Colonic mucosa (tissue), 4 donors: ENCODE measurements at regions not wholly inside any gene's neighbourhood (a gene's known extent, or its start where the extent isn't known, plus 50 kb on each side); places are given as distances from the start of the nearest gene placed in this dataset.

Source experiments
- DNase-seq: peaks from one replicate; pipeline ENCODE4 v3.0.0-alpha.2; 2020
- H3K27ac ChIP-seq: fragments of 200-600 bp; one replicate; pipeline ENCODE4 v1.8.0; 2021
- H3K27me3 ChIP-seq: fragments of 200-600 bp; one replicate; pipeline ENCODE4 v1.8.0; 2021
- H3K36me3 ChIP-seq: fragments of 200-600 bp; one replicate; pipeline ENCODE4 v1.8.0; 2021
- H3K4me1 ChIP-seq: fragments of 200-600 bp; one replicate; pipeline ENCODE4 v1.8.0; 2021; ENCODE audit warnings: mild to moderate bottlenecking
- H3K4me3 ChIP-seq: fragments of 200-600 bp; one replicate; pipeline ENCODE4 v1.8.0; 2021
- H3K9ac ChIP-seq, 2 donors: one replicate each; pipeline ENCODE4 v1.7.0; 2013; ENCODE audit warnings: control low read depth in 2 of 2, low read depth in 2 of 2, low read length in 2 of 2
- H3K9me3 ChIP-seq: fragments of 200-600 bp; one replicate; pipeline ENCODE4 v1.8.0; 2021
- CTCF ChIP-seq: fragments of 200-600 bp; IDR thresholded peaks from one replicate; pipeline ENCODE4 v1.8.0; 2022; ENCODE audit warnings: antibody characterized with exemption, mild to moderate bottlenecking
- intact Hi-C: fragments of 100-400 bp; cut with DNase I; formaldehyde crosslinking; loops from one replicate; pipeline ENCODE4 v1.14.1; 2022
- donor health status: healthy.
- donor health status: DM: no; HTN: no; CAD: no.
- donor health status: DM: no; HTN: no; CAD: no.

GRCh38 chr16:66315210-66315825 lies 51.2 kb upstream of the CDH5 start:
- no peak overlapping the region for H3K27ac ChIP-seq
- no peaks in the 10 kb centered on the region for H3K9me3 ChIP-seq
- no peak overlapping the region for H3K4me3 ChIP-seq
- no peaks in the 10 kb centered on the region for H3K4me1 ChIP-seq
- peak; percentile 60 for DNase-seq
- peak overlapping the region in 1 of 2 donors; percentile 30 for H3K9ac ChIP-seq
- intact Hi-C loops: loop anchor here (2.0 kb wide), 1 partner anchor 41 kb away; no protein-coding TSS in a partner anchor
- H3K36me3 ChIP-seq: no peaks in the 10 kb centered on the region
- H3K27me3 ChIP-seq: no peaks in the 10 kb centered on the region
- peak; percentile 96 for TF ChIP-seq CTCF

- intact Hi-C loops: no loop called here
- Histone ChIP-seq H3K27me3 (no peaks in the 10 kb centered on the region), H3K4me1 (no peaks in the 10 kb centered on the region), H3K4me3 (no peak overlapping the region), H3K27ac (no peak overlapping the region), H3K9ac (no peak overlapping the region), H3K9me3 (no peaks in the 10 kb centered on the region), H3K36me3 (no peaks in the 10 kb centered on the region)
- DNase-seq: no peak
- TF ChIP-seq CTCF: no peak
Observed at GRCh38 chr16:66311306-66311705, 55.2 kb upstream of the CDH5 start.

- no peak overlapping the region for H3K4me3 ChIP-seq
- no peaks in the 10 kb centered on the region for H3K9me3 ChIP-seq
- intact Hi-C loops: no loop called here
- H3K36me3 ChIP-seq: no peaks in the 10 kb centered on the region
- no peaks in the 10 kb centered on the region for H3K27me3 ChIP-seq
- no peaks in the 10 kb centered on the region for H3K4me1 ChIP-seq
- no peak overlapping the region for H3K9ac ChIP-seq
- TF ChIP-seq CTCF: no peak
- H3K27ac ChIP-seq: no peak overlapping the region
- DNase-seq: no peak
Observed at GRCh38 chr16:66309215-66309807, 57.2 kb upstream of the CDH5 start.

GRCh38 chr16:66308096-66308495 lies 58.4 kb upstream of the CDH5 start:
- TF ChIP-seq CTCF: no peak
- no peak overlapping the region for H3K27ac ChIP-seq
- H3K4me1 ChIP-seq: no peaks in the 10 kb centered on the region
- H3K36me3 ChIP-seq: no peaks in the 10 kb centered on the region
- no peaks in the 10 kb centered on the region for H3K27me3 ChIP-seq
- DNase-seq: no peak
- H3K9ac ChIP-seq: no peak overlapping the region
- H3K4me3 ChIP-seq: no peak overlapping the region
- intact Hi-C loops: no loop called here
- H3K9me3 ChIP-seq: no peaks in the 10 kb centered on the region

- Histone ChIP-seq H3K4me1 (no peaks in the 10 kb centered on the region), H3K27me3 (no peaks in the 10 kb centered on the region), H3K4me3 (no peak overlapping the region), H3K27ac (no peak overlapping the region), H3K9ac (no peak overlapping the region), H3K9me3 (no peaks in the 10 kb centered on the region), H3K36me3 (no peaks in the 10 kb centered on the region)
- intact Hi-C loops: no loop called here
- no peak for DNase-seq
- no peak for TF ChIP-seq CTCF
Observed at GRCh38 chr16:66306366-66307150, 59.9 kb upstream of the CDH5 start.
